Fibroblast of lung (primary cell): ENCODE measurements at regions not wholly inside any gene's neighbourhood (a gene's known extent, or its start where the extent isn't known, plus 50 kb on each side); places are given as distances from the start of the nearest gene placed in this dataset.

Experiments used
- EZH2 ChIP-seq: IDR thresholded peaks from 2 replicates; pipeline ENCODE4 v1.5.1; 2012; ENCODE audit warnings: low read length, control low read depth, mild to moderate bottlenecking; ENCODE audit errors: missing control alignments
- TF ChIP-seq, protein P1 (sequence below), 2 donors: IDR thresholded peaks in 1 of 2; conservative IDR thresholded peaks in 1 of 2; 1 replicate in 1 of 2; 2 replicates in 1 of 2; pipeline ENCODE4 v1.5.1; 2011 to 2012; ENCODE audit warnings: low read length in 2 of 2, control low read depth in 1 of 2, inconsistent platforms in 1 of 2, low read depth in 1 of 2, mild to moderate bottlenecking in 1 of 2

DNA sequence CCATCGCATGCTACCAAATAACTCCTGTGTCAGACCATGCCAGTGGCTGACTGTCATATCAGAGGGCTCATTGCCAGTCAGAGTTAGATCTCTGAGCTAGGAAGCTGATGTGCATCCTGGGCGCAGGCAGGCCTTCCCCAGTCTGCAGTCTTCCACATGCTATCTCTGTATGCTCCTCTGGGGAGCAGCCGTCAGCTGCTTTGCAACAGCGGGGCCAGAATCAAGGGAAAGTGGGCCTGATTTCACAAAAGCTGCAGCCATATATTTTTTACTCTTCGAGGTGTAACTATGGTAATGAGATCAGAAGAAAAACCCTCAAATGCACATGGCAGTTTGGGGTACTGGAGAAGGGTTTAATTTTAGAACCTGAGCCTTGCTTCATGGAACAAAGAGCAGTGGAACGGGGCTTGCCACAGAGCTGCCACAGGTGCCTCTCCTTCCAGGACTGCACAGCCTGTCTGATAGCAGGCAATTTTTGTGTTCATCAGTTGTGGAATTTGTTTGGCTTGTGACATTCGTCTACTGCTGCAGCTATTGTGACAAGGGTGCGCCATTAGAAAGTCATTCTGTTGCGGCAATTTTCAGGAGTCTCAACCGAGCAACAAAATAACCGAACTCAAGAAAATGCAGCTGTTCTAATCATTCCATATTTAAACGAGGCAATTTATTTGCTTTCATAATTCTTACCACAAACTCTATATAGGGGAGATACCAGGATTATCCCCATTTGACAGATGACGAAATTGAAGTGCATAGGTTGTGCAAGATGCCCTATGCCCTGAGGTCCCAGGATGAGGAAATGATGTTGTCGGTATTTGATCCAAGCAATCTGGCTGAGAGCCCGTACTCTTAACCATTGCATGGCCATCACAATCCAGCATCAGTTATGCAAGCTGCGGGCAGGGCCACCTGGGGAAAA is 109.6 kb upstream of the CYRIA start:
- TF ChIP-seq, protein P1, sequence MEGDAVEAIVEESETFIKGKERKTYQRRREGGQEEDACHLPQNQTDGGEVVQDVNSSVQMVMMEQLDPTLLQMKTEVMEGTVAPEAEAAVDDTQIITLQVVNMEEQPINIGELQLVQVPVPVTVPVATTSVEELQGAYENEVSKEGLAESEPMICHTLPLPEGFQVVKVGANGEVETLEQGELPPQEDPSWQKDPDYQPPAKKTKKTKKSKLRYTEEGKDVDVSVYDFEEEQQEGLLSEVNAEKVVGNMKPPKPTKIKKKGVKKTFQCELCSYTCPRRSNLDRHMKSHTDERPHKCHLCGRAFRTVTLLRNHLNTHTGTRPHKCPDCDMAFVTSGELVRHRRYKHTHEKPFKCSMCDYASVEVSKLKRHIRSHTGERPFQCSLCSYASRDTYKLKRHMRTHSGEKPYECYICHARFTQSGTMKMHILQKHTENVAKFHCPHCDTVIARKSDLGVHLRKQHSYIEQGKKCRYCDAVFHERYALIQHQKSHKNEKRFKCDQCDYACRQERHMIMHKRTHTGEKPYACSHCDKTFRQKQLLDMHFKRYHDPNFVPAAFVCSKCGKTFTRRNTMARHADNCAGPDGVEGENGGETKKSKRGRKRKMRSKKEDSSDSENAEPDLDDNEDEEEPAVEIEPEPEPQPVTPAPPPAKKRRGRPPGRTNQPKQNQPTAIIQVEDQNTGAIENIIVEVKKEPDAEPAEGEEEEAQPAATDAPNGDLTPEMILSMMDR (conservative IDR thresholded peaks at IDR 0.05 in 1 of 2, IDR thresholded peaks at IDR 0.05 in 1 of 2; ENCODE audit: low read depth in 1 of 2, low read length in 2 of 2): no peak
- no peak for TF ChIP-seq EZH2
